ENCODE measurements at regions not wholly inside any gene's neighbourhood (a gene's known extent, or its start where the extent isn't known, plus 50 kb on each side); places are given as distances from the start of the nearest gene placed in this dataset.

GRCh38 chr20:11391591-11391990, 526.1 kb upstream of the BTBD3 start:
- DNase-seq (ENCODE audit: low read depth, low spot score) = no peak
- H3K4me3 ChIP-seq (ENCODE audit: low read depth, low read length) = no peak overlapping the region
- TF ChIP-seq CTCF (IDR thresholded peaks at IDR 0.05; ENCODE audit: low read depth, low read length) = no peak
- in situ Hi-C loops (cut with HindIII; ENCODE audit: low sequenced_read_pairs) = no loop called here

DNA sequence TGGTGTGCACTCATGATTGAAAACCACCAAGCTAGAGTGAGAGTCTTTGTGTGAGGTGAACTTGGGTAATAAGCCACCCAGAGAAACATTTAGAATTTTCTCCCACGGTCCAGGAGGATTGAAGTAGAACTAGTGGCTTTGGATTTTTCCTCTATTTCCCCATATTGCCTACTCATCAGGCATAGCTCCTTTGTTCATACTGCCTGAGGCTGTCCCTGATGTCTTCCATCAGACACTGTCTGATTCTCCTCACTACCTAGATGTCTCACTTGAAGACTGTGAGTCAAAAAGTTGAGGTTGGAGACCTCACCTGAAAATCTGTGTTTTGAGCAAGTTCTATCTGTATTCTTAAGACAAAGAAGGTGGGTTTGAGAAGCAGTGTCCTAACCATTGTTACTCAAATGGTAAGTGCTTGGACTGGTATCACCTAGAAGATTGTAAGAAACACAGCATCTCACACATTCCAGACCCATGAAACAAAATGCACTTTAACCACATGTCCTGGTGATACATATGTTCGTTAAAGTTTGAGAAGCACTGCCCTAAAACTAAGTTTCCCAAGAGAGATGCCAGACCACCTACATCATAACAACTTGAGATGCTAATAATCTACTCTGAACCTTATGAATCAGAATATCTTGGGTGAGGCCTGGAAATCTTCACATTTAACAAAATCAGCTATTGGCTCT, 523.4 kb upstream of the BTBD3 start:
- TF ChIP-seq CTCF (IDR thresholded peaks at IDR 0.05; ENCODE audit: low read depth, low read length) = no peak
- in situ Hi-C loops (cut with HindIII; ENCODE audit: low sequenced_read_pairs) = no loop called here
- no peak overlapping the region for H3K4me3 ChIP-seq (ENCODE audit: low read depth, low read length)
- DNase-seq (ENCODE audit: low read depth, low spot score) = peak; percentile 85

GRCh38 chr20:11395581-11395980, 522.1 kb upstream of the BTBD3 start:
- peak; percentile 77 for DNase-seq (ENCODE audit: low read depth, low spot score)
- in situ Hi-C loops (cut with HindIII; ENCODE audit: low sequenced_read_pairs) = no loop called here
- H3K4me3 ChIP-seq (ENCODE audit: low read depth, low read length) = no peak overlapping the region
- no peak for TF ChIP-seq CTCF (IDR thresholded peaks at IDR 0.05; ENCODE audit: low read depth, low read length)

DNA sequence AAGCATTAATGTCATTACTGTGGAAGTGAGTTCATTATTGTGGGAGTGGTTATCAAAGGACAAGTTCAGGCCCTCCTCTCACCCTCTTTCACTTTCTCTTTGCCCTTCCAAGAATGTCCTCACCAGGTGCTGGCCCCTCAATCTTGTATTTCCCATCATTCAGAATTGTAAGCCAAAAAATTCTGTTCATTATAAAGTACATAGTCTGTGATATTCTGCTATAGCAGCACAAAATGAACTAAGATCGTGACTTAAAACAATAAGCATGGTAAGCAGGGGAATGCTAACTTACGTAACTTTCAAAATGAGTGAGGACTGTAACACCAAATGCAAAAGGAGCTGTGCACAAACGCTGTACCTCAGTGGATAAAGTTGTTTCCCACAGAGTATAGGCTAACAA, 515.7 kb upstream of the BTBD3 start:
- in situ Hi-C loops (cut with HindIII; ENCODE audit: low sequenced_read_pairs) = no loop called here
- H3K4me3 ChIP-seq (ENCODE audit: low read depth, low read length) = no peak overlapping the region
- no peak for TF ChIP-seq CTCF (IDR thresholded peaks at IDR 0.05; ENCODE audit: low read depth, low read length)
- no peak for DNase-seq (ENCODE audit: low read depth, low spot score)

DNA sequence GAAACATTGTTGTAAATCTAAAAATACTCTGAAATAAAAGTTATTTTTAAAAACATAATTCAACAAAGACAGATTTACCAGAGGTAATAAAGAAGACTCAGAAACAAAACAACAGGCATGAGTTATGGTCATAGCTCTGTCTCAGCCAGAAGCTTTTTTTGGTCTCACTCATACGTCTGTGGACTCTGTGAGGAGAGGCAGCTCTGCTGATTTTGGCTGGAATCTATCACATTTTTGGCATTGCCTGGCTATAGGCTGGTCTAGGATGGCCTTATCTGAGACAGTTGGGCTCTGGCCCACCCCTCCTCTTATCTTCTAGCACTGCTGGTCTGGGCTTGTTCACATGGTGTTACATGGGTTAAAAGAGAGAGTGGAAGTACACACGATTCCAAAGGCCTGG, 514.0 kb upstream of the BTBD3 start:
- no peak for TF ChIP-seq CTCF (IDR thresholded peaks at IDR 0.05; ENCODE audit: low read depth, low read length)
- DNase-seq (ENCODE audit: low read depth, low spot score) = no peak
- H3K4me3 ChIP-seq (ENCODE audit: low read depth, low read length) = no peak overlapping the region
- in situ Hi-C loops (cut with HindIII; ENCODE audit: low sequenced_read_pairs) = no loop called here

DNA sequence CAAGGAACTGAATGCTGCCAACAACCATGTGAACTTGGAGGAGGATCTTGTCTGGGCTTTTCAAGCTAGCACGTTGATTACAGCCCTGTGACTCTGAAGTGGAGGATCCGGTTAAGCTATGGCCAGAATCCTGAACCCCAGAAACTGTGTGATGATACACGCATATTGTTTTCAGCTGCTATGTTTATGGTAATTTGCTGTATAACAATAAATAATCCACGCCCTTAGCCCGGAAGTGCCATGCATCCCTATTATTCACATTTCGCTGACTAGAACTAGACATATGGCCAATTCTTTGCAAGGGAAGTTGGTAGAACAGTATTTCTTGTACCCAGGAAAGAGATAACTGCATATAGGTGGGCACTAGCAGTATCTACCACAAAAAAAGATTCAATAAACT, 510.8 kb upstream of the BTBD3 start:
- in situ Hi-C loops (cut with HindIII; ENCODE audit: low sequenced_read_pairs) = no loop called here
- no peak overlapping the region for H3K4me3 ChIP-seq (ENCODE audit: low read depth, low read length)
- no peak for DNase-seq (ENCODE audit: low read depth, low spot score)
- no peak for TF ChIP-seq CTCF (IDR thresholded peaks at IDR 0.05; ENCODE audit: low read depth, low read length)

Data from astrocyte of the spinal cord (primary cell).